CD4-positive, alpha-beta T cell treated with Interleukin-15 for 4 hours (primary cell): ENCODE measurements at regions not wholly inside any gene's neighbourhood (a gene's known extent, or its start where the extent isn't known, plus 50 kb on each side); places are given as distances from the start of the nearest gene placed in this dataset.

Source experiments
- DNase-seq: peaks from one replicate; pipeline ENCODE4 v3.0.0-alpha.2; 2020; ENCODE audit warnings: low spot score

DNA sequence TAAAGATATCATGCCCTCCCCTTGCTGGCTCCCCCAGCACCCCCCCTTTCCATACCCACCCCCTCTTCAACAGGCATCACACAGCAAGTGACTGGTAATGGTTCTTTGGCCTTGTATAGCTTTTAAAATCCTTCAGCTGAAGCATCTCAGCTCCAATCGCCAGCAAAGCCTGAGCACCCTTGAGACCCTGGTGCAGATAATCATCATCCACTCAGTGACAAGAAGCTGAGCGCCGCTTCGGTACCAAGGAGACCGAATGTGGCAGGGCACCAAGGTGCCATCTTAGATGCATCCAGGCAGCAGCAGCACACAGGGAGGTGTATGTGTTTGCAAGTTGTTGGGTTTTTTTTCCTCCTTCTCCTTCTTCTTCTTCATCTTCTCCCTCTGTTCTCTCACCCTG, 232.7 kb downstream of the BCL11A start:
- no peak for DNase-seq

DNA sequence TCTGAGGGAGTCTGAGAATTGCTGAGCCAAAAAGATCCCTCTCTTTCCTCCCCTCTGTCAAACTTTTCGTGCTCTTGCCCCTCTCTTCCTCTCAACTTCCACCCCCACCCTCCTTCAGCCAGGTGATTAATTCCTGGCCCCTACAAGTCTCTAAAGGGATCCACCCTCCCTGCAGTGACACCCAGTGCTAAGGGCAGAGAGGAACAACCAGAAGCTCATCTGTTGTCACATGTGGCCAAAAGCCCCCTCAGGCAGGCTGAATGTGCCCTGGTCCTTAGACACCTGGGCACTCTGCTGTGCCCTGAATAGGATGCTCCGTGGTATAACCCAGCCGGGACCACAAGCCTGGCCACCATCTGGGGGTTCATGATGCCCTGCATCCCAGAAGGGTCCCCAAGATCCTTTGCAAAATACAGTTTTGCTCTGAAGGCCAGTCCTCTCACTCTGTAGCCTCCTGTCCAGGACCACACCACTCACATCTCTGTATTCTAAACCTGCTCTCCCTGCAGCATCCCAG, 234.4 kb downstream of the BCL11A start:
- no peak for DNase-seq

- DNase-seq, result no peak
Observed at GRCh38 chr2:60318544-60318943, 234.9 kb downstream of the BCL11A start.

DNA sequence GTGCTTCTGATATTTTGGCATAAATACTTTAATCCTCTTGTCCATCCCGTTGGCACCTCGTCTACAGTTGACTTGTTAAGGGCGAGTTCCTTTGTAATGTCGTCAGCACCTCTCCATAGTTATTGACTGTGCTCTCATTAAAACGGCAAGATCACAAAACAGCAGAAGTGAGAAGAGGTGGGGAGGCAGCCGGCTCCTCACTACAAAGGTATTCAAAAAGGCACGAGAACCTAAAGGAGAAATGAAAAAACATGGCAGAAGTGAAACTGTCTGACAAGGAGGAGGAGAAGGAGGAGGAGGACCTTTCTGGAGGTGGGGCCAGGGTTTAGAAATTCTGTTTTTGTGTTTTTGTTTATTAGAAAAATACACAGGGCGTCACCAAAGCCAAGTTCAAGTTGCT, 235.6 kb downstream of the BCL11A start:
- DNase-seq, result no peak

- no peak for DNase-seq
Observed at GRCh38 chr2:60317034-60317386, 236.4 kb downstream of the BCL11A start.

DNA sequence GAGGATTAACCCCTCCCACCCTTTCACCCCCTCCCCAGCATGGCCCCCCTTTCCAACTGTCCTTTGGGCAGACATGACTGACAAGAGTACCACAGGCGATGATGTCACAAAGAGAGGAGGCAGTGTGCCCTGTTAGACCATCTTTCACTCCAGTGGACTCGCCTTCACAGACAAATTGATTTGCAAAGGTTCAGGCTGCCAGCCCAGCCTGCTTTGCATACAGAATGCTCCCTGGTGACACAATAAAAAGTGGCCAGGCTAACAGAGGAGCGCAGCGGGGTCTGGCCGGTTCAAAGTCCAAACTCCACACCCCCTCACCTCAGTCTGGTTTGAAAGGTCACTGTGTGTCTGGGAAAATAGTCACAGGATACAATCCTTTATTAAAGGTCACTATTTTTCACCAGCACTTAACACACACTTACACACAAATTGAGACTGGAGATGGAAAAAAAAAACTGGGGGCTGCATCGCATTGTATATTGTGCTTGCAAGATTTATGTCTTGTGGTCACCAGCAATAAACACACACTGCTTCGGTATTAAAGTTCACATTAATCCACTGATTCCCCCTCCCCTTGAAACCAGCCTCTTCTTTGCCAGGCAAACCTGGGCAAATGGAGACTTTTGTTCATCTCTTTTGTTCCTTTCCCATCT, 236.9 kb downstream of the BCL11A start:
- DNase-seq, result no peak

- no peak for DNase-seq
Observed at GRCh38 chr2:60313470-60314172, 239.8 kb downstream of the BCL11A start.

DNA sequence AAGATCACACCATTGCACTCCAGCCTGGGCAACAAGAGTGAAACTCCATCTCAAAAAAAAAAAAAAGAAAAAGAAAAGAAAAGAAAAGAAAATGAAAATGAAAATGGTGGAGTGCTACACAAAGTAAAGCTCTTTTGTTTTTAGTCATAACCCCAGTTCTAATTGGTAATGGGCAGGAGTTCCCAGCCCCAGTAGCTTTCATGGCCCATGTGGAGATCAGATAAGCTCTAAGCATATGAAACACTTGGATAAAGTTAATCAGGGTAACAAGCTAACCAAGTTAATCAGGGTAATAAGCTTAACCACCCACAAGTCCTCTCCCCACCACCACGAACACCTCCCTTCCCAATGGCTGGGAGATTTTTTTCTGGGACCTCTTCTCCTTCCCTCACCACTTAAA, 240.8 kb downstream of the BCL11A start:
- no peak for DNase-seq

DNA sequence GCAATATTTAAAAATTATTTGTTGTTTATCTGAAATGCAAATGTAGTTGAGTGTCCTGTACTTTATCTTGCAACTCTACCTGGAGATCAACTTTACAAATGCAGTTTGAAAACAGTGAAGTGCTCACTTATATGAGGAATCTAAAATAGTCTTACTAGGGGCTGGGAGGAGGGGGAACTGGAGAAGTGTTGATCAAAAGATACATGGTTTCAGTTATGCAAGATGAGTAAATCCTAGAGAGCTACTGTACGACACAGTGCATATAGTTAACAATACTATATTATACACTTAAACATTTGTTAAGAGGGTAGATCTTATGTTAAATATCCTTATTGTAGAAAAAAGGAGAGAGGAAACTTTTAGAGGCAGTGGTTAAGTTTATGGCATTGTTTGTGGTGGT, 241.9 kb downstream of the BCL11A start:
- DNase-seq, result no peak

DNA sequence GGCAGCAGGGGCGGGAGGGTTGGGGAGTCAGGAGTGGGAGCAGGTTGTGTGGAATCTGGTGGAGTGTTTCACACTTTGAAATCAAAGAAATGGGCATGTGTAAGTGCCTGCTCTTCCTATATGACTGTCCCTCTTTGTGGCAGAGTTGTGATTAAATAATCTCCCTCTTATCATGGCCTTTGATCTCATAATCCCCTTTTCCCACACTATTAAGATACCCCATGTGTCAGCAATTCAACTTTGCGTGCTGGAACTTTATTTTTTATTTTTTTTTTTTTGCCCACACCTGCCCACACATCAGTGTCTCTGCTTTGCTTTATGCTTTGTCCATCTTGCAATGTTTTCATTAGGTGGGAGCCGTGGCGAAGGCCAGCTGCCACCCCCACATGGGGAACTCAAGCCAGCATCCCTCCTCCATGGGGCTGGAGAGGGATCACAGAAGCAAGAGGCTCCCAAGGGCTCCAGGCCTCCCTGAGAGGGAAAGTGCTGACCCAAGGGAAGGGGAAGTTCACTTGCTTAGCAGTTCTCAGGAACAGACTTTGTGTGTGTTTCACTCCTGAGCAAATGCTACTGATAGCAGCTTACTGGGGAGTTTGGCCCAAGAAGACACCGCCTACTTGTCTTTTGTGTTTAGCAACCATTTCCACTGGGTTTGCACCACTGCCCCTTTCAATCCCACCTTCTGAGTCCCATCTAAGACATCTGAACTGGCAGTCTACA, 243.4 kb downstream of the BCL11A start:
- no peak for DNase-seq

GRCh38 chr2:60309336-60309735, 244.1 kb downstream of the BCL11A start:
- no peak for DNase-seq

GRCh38 chr2:60306267-60306861, 247.1 kb downstream of the BCL11A start:
- DNase-seq, result no peak

- DNase-seq, result no peak
Observed at GRCh38 chr2:60303680-60304079, 249.8 kb downstream of the BCL11A start.

- DNase-seq, result no peak
Observed at GRCh38 chr2:60302377-60303126, 250.9 kb downstream of the BCL11A start.

DNA sequence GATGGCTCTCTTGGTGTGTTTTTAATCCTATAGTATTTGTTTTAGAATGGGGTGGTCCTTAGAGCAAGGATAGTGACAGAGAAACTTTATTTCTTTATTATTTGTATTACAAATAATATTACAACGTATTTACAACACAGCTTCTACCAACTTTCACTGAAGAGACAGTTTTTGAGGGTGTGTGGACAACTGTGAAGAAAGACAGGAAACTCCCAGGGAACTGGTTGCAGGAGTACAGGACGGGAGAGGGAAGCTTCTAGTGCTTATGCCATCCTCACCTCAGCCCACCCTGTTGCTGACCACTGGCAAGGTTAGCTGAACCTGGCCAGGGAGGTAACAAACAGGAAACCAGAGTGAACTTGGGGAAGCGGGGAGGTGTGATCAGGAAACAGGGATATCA, 251.7 kb downstream of the BCL11A start:
- no peak for DNase-seq

DNA sequence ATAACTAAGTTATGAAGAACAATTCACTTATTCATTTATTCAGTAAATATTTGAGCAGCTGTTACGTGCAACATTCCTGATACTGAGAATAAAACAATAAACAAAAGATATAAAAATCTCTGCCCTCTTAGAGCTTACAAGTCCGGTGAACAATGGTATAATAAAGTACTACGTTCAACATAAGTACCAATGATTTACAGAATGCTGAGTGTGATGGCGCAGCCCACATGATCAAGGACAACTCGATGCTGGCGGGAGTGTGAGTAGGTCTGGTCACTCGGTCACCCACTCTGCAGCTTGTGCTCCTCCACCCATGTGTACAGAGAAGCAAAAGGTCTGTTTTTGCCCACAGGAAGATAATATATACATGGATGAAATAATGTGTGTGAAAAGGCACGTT, 254.3 kb downstream of the BCL11A start:
- DNase-seq, result no peak

- no peak for DNase-seq
Observed at GRCh38 chr2:60298006-60298696, 255.3 kb downstream of the BCL11A start.

DNA sequence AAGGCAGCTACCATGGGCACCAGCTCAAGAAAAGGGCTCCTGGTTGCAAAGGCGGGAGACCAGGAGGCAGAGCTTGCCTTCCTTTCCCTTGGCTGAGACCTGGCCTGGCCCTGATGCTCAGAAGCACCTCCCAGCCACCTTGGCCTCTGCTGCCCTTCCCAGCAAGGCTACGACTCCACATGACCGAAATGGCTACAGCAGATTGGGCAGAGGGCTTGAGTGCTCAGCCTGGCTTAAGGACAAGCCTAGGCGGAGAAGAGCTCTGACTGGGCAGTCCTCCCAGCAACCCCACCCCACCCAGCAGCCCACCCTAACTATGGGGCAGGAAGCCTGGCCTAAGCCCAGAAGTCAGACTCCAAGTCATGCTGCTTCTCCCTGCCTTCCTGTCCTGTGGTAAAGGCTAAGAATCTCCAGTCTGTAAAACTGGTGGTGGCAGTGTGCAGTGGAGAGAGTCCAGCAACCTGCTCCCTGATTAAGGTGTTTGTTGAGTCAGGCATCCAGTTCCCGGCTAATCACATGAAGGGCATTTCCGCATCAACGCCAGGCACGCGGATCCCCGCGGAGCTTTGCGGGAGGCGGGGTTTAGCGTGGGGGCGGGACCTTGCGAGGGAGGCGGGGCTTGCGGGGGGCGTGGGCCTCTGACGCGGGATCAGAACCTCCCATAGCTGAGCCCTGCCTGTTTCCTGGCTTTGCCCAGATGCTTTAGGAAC, 256.0 kb downstream of the BCL11A start:
- no peak for DNase-seq

- DNase-seq, result no peak
Observed at GRCh38 chr2:60296219-60296955, 257.1 kb downstream of the BCL11A start.

- DNase-seq, result no peak
Observed at GRCh38 chr2:60295636-60295962, 257.9 kb downstream of the BCL11A start.
